ENCODE measurements at regions not wholly inside any gene's neighbourhood (a gene's known extent, or its start where the extent isn't known, plus 50 kb on each side); places are given as distances from the start of the nearest gene placed in this dataset.

GRCh38 chr3:124291008-124291407 lies 299.1 kb upstream of the ROPN1 start:
- TF ChIP-seq CTCF (conservative IDR thresholded peaks at IDR 0.05; ENCODE audit: low read depth, low read length), result no peak
- H3K4me2 ChIP-seq, result no peak overlapping the region
- no peak overlapping the region for H3K27ac ChIP-seq
- H2AFZ ChIP-seq (ENCODE audit: low read depth), result no peak overlapping the region
- no peak overlapping the region for H3K4me3 ChIP-seq (IDR thresholded peaks at IDR 0.05; ENCODE audit: insufficient read depth, low read depth, low read length)
- no peaks in the 10 kb centered on the region for H4K20me1 ChIP-seq (ENCODE audit: insufficient read depth)
- no peaks in the 10 kb centered on the region for H3K4me1 ChIP-seq (ENCODE audit: low read depth, poor library complexity, severe bottlenecking)
- H3K36me3 ChIP-seq (ENCODE audit: insufficient read depth), result no peaks in the 10 kb centered on the region
- no peaks in the 10 kb centered on the region for H3K27me3 ChIP-seq (ENCODE audit: insufficient read depth, low read depth)
- no peak overlapping the region for H3K9ac ChIP-seq
- H3K79me2 ChIP-seq (ENCODE audit: insufficient read depth, low read depth), result no peaks in the 10 kb centered on the region

- no peak for TF ChIP-seq CTCF (conservative IDR thresholded peaks at IDR 0.05; ENCODE audit: low read depth, low read length)
- Histone ChIP-seq H3K36me3 (ENCODE audit: insufficient read depth) (no peaks in the 10 kb centered on the region), H3K9ac (no peak overlapping the region), H4K20me1 (ENCODE audit: insufficient read depth) (no peaks in the 10 kb centered on the region), H3K79me2 (ENCODE audit: insufficient read depth, low read depth) (no peaks in the 10 kb centered on the region), H3K4me2 (no peak overlapping the region), H3K27me3 (ENCODE audit: insufficient read depth, low read depth) (no peaks in the 10 kb centered on the region), H3K27ac (no peak overlapping the region), H3K4me3 (IDR thresholded peaks at IDR 0.05; ENCODE audit: insufficient read depth, low read depth, low read length) (no peak overlapping the region), H2AFZ (ENCODE audit: low read depth) (no peak overlapping the region), H3K4me1 (ENCODE audit: low read depth, poor library complexity, severe bottlenecking) (no peaks in the 10 kb centered on the region)
Measured at GRCh38 chr3:124292329-124292728, 300.4 kb upstream of the ROPN1 start.

DNA sequence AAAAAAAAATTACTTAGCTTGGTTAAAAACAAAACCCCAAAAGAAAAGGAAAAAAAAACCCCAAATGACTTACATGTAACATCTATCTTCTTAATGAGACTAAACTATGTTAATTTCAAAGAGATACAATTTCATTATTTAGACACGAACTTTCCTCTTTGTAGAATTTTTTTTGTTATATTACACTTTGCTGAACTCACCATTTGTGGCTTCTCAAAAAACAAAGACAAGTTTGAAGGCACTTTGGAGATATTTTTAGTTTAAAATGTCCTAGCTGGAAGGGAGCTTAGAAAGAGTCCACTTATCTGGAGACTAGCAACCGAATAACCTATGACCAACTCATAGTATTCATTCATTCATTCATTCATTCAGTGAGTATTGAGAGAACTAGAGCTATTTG lies 301.7 kb upstream of the ROPN1 start:
- H3K36me3 ChIP-seq (ENCODE audit: insufficient read depth), result no peaks in the 10 kb centered on the region
- H3K9ac ChIP-seq, result no peak overlapping the region
- no peak overlapping the region for H3K27ac ChIP-seq
- no peak overlapping the region for H2AFZ ChIP-seq (ENCODE audit: low read depth)
- no peak overlapping the region for H3K4me3 ChIP-seq (IDR thresholded peaks at IDR 0.05; ENCODE audit: insufficient read depth, low read depth, low read length)
- TF ChIP-seq CTCF (conservative IDR thresholded peaks at IDR 0.05; ENCODE audit: low read depth, low read length), result no peak
- H3K4me1 ChIP-seq (ENCODE audit: low read depth, poor library complexity, severe bottlenecking), result no peaks in the 10 kb centered on the region
- H3K79me2 ChIP-seq (ENCODE audit: insufficient read depth, low read depth), result no peaks in the 10 kb centered on the region
- no peaks in the 10 kb centered on the region for H4K20me1 ChIP-seq (ENCODE audit: insufficient read depth)
- no peak overlapping the region for H3K4me2 ChIP-seq
- H3K27me3 ChIP-seq (ENCODE audit: insufficient read depth, low read depth), result no peaks in the 10 kb centered on the region

- no peak overlapping the region for H3K4me2 ChIP-seq
- no peak for TF ChIP-seq CTCF (conservative IDR thresholded peaks at IDR 0.05; ENCODE audit: low read depth, low read length)
- no peak overlapping the region for H3K4me3 ChIP-seq (IDR thresholded peaks at IDR 0.05; ENCODE audit: insufficient read depth, low read depth, low read length)
- no peak overlapping the region for H3K9ac ChIP-seq
- H3K79me2 ChIP-seq (ENCODE audit: insufficient read depth, low read depth), result no peaks in the 10 kb centered on the region
- H2AFZ ChIP-seq (ENCODE audit: low read depth), result no peak overlapping the region
- H3K27ac ChIP-seq, result no peak overlapping the region
- no peaks in the 10 kb centered on the region for H3K4me1 ChIP-seq (ENCODE audit: low read depth, poor library complexity, severe bottlenecking)
- H4K20me1 ChIP-seq (ENCODE audit: insufficient read depth), result no peaks in the 10 kb centered on the region
- H3K36me3 ChIP-seq (ENCODE audit: insufficient read depth), result no peaks in the 10 kb centered on the region
- H3K27me3 ChIP-seq (ENCODE audit: insufficient read depth, low read depth), result no peaks in the 10 kb centered on the region
Measured at GRCh38 chr3:124295362-124295761, 303.4 kb upstream of the ROPN1 start.

GRCh38 chr3:124296406-124296805 lies 304.5 kb upstream of the ROPN1 start:
- Histone ChIP-seq H3K4me1 (ENCODE audit: low read depth, poor library complexity, severe bottlenecking) (no peaks in the 10 kb centered on the region), H3K36me3 (ENCODE audit: insufficient read depth) (no peaks in the 10 kb centered on the region), H3K27me3 (ENCODE audit: insufficient read depth, low read depth) (no peaks in the 10 kb centered on the region), H3K27ac (no peak overlapping the region), H3K79me2 (ENCODE audit: insufficient read depth, low read depth) (no peaks in the 10 kb centered on the region), H3K4me2 (no peak overlapping the region), H2AFZ (ENCODE audit: low read depth) (no peak overlapping the region), H3K9ac (no peak overlapping the region), H3K4me3 (IDR thresholded peaks at IDR 0.05; ENCODE audit: insufficient read depth, low read depth, low read length) (no peak overlapping the region), H4K20me1 (ENCODE audit: insufficient read depth) (no peaks in the 10 kb centered on the region)
- TF ChIP-seq CTCF (conservative IDR thresholded peaks at IDR 0.05; ENCODE audit: low read depth, low read length), result no peak

Measured in KMS-11 (cell line).